HG03521 (cell line): ENCODE measurements at regions not wholly inside any gene's neighbourhood (a gene's known extent, or its start where the extent isn't known, plus 50 kb on each side); places are given as distances from the start of the nearest gene placed in this dataset.
A peak's percentile ranks its signal among the peaks of the same experiment; 100 is the strongest.

Source experiments
- ATAC-seq: cut with Tn5 transposase; IDR thresholded peaks from one replicate; pipeline ENCODE4 v1.9.1; 2021; ENCODE audit warnings: mild to moderate bottlenecking, moderate library complexity; ENCODE audit not compliant: unreplicated experiment

DNA sequence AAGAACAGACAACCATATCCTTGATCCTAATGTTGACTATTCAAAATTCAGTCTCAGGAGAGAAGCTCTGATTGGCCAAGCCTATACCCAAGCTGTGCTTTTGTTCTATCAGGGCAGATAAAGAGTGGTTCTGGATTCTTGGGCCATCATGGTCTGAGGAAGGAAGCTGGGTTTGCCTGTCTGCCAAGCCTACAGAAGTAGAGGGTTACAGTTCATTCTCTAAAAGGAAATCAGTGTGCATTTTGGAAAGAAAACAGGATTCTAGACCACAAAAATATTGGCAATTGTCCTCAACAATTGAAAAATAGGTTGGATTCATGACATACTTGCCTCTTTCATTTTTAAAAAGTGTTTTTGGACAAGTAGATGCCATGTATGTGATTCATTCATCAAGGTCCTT, 145.4 kb upstream of the BMP2 start:
- ATAC-seq, result no peak

DNA sequence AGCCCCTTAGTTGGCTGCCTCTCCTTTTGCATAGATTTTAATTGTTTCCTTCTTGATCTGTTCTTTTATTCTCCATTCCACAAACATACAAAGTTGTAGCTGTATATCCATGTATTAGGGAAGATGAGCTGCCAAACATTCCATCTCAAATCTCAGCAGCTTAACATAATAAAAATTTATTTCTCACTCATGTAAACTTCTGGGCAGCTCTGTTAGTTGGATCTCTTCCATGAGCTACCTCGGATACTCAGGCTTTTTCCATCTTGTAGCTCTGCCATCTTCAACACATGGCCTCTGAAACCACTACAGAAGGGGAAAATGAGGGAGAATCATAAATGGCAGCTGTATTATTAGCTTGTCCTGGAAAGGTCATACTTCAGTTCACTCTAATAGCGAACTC, 149.4 kb upstream of the BMP2 start:
- no peak for ATAC-seq

DNA sequence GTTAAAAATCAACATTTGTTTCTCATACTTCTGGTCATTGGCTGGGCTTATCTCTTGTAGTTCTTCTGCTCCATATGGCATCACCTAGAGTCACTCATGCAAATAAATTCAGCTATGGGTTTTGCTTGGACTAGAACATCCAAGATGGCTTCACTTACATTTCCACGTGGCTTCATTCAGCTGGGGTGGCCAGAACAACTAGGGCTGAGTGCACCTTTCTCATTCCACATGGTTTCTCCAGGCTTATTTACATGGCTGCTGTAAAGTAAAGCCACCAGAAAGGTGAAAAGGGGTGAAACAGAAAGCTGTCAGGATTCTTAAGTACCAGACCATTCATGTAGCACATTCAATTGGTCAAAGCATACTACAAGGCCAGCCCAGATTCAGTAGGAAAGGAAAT, 151.1 kb upstream of the BMP2 start:
- no peak for ATAC-seq

DNA sequence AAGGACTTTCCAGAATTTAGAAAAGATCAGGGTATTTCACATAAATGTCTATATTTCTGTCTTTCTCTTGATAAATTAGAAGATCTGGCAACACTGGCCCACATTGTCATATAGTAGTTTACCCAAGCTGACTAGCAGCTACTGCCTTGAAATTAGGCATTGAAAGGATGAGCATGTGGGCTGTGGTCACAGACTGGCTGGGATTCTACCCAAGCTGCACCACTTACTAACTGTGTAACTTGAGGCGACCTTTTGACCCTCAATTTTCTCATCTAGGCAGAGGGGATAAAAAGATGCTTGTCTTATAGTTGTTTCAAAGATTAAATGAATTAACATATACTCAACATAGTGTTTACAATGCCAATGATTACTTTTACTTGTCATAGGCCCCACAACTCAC, 152.7 kb upstream of the BMP2 start:
- no peak for ATAC-seq

DNA sequence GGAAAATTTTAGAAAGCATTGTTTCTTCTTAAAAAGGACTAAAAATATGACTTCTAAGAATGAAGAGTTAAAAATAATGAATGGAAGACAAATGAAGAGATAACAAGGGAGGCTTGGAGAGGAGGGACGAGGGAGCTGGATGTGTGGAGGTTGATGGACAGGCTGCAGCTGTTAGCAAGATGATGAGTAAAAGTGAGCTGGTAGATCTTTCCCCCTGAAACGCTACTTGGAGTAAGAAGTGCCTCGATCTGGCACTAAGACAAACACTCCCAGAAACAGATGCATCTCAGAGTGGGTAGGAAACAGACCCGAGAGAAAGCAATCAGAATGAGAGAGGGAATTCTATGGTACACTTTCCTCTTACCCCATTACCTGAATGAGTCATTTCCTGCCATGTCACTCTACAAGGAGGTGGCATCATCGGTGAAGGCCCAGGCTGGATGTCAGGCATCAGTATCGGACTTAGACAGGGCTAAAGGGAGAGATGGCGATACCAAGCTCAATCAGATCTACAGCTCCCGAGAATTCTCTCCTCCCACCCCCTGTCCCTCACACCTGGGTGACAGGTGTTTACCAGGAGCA, 154.1 kb upstream of the BMP2 start:
- ATAC-seq, result no peak

DNA sequence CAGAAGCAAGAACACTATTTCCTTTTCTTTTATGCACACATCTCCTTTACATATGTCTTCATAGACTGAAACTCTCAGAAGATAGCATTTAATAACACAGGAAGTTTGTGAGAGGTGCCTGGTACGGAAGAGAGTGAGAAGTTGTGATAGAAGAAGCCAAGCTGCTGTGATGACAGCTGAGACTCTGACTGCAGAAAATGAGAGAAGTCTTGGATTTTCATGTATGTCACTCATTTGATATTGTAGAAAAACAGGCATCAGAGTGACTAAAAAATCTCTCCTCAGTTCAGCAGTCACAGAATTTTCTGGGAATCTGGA, 154.9 kb upstream of the BMP2 start:
- ATAC-seq, result no peak

DNA sequence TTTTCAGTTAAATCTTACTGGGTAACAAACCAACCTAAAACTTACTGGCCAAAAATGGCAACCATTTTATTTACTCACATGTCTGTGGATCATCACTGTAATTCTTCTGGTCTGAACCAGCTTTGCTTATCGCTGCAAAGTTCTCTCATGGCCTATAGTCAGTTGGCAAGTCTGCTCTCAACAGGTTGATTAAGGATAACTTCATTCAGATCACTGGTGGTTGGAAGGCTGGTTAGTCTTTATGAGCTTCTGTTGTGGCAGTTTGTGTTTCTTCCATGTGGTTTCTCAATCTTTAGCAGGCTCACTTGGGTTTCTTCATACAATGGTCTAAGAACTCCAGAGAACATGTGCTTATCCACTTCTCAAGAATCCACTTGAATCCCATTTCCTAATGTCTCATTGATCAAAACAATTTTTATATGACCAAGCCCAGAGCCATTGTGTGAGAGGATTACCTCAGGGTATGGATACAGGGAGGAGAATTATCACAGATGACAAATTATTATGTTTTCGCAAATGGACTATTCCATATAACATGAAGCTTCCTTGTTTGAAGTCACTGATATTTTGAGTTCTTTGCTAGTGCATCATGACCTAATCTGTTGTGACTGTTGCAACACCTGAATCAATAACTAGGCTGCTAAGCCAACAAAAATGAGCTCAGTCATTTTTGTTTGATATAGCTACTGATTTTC, 155.4 kb upstream of the BMP2 start:
- no peak for ATAC-seq

DNA sequence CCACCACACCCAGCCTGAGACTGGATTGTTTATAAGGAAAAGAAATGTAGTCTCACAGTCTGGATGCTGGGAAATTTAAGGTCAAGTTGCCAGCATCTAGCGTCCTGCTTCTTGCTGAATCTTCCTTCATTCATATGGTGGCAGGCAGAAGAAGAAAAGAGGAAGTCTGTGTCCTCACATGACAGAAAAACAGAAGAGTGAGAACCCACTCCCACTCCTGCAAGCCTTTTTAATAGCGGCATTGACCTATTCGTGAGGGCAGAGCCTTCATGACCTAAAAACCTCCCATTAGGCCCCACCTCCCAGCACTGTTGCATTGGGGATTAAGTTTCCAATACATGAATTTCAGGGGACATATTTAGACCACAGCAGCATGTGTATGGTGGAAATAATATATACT, 160.8 kb upstream of the BMP2 start:
- no peak for ATAC-seq

DNA sequence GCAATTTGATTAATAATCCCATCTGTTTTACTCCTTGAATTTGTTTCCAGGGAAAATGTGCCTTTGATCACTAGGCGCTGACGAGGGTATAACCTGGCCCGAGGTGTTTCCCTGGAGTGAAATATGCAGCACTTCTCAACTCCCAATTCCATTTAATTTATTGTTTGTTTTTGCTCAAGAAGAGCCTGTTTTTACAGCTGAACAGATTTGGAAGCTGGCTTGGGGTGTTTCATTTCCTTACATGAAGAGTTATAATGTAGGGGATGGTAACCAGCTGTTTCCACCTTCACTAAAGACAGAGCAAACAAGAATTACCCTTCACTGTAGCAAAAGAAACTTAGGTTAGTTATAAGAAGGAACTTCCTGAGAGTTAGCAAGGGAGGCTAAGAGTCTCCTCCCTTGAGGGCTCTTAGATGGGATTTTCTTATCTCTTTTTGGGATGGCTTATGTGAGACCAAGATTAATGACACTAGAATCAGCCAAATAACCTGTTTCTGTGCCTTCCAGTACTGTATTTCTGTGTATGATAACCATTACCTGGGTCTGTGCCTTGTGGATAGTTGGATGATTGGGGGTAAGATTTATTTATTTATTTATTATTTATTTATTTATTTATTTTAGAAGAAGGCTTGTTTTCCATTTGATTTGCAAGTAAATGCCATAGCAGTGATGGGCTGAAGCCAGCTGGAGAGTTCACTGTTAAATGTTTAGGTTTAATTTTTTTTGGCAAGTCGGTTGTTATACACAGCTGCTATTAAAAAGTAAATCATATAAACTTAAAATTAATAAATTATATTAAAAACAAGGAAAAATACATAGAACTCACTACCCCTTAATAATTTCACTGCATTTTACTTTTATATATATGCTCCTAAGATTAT, 162.2 kb upstream of the BMP2 start:
- no peak for ATAC-seq

DNA sequence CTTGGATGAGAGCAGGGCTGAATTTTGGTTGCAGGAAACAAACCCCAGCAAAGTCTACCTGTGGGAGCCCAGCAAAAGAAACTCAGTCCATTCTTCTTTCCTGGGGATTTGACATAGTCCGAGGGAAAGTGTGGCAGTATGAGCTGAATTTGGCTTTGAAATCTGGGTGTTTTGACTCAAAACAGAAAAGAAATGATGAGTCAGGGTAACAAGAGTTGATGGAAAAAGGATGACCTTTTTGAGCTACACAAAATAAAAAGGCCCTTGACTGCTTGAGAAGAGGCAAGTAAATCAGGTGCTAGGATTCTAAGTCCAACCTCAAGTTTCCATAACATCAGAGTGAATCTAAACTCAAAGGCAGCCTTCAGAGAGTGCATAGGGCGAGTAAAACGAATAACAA, 163.3 kb upstream of the BMP2 start:
- no peak for ATAC-seq

DNA sequence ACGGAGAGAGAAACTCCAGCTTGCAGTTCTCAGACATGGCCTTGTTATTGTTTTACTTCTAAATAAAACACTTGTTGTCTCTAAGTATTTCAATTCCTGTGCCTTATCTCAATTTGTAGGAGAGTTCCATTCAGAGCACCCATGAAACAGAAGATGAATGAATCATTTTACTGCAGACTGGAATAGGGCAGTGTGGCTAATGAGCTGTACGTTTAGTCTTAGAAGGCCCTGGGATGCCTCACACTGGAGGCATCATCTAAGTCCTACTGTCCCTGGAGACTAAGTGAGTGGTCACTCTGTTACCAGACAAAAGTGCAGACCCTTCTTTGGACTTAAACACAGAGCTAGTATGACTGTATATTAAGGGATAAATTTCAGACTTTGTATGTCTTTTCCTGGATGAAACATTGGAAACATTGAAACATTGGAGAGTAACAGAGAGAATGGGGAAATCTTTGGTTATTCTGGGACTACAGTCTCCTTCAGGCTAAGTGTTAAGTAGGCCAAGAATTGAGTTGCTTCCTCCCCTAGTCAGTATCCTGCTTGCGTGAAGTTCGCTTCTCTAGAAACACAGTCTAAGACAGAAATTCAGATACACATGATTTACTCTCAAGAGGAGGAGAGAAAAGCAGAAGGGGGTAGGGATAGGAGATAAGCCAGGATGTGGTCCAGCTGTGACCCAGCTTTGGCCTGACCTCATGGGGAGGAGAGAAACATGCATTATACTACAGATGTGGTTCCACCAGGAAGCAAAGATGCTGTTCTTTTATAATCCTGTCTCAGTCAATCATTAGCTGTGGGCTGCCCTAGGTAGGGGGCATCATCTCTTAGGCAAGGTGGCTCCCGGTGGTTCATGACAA, 167.4 kb upstream of the BMP2 start:
- ATAC-seq, result no peak

DNA sequence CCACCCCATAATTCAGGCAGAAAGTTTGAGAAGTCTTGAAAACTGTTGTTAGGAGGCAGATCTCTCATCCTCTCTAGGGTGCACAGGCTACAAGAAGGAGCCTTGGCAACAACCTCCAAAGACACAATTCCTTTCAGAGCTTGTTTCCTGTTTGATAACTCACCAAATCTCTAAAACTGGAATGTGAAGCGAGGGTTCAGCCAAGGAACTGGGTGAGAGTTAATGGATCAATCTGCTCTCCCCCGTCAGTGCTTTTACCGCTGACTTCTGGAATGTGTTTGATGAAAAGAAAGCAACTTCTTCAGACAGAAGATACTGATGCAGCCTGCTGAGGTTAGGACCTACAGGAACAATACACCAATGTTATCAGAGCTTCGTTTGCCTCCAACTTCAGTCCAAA, 171.8 kb upstream of the BMP2 start:
- ATAC-seq, result no peak

DNA sequence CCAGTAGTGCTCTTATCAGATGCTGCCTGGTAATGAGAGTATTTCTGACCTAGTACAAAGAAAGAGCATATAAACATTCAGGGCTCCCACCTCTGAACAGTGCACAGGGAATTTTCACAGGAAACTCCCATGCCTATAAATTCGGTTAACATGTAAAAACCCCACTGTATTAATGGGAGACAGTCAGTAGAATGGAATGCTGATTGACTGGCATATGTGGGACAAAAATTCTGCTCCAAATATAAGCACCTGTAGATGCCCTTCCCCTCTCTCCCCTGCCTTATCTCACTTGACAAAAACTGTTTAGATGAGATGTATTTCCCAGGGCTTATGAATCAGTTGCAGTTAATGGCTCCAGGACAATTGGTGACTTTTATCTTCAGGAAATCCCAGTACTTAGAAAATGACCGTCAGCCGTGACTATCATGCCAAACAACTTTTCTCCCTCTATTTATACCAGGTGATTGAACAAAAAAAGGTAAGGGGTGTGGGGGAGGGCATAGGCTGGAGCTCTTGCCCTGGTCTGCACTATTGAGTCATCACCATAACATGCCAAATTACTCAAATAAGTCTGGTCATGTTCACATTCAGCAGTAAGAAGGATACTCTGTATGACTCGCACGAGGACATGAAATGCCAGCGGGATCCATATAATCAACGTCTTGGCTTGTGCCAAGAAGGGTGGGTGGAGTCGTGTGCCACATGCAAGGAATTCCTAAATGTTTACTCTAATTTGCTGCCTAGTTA, 176.4 kb upstream of the BMP2 start:
- no peak for ATAC-seq

DNA sequence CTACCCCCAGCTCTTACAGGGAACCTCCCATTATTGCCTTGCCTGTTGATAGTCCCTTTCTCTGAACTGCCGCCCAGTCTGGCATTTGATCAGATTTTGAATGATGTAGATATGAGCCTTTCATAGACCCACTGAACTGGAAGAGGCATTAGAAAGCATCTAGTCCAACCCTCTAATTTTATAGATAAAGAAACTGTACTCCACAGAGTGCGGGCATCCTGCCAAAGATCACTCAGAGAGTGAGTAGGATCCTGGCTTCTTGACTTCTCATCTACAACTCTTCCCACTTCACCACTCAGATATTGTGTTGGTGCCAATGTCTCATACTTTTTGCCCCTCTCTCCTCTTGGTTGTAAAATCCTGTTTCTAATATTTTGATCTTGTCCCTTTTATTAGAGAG, 179.2 kb upstream of the BMP2 start:
- no peak for ATAC-seq

DNA sequence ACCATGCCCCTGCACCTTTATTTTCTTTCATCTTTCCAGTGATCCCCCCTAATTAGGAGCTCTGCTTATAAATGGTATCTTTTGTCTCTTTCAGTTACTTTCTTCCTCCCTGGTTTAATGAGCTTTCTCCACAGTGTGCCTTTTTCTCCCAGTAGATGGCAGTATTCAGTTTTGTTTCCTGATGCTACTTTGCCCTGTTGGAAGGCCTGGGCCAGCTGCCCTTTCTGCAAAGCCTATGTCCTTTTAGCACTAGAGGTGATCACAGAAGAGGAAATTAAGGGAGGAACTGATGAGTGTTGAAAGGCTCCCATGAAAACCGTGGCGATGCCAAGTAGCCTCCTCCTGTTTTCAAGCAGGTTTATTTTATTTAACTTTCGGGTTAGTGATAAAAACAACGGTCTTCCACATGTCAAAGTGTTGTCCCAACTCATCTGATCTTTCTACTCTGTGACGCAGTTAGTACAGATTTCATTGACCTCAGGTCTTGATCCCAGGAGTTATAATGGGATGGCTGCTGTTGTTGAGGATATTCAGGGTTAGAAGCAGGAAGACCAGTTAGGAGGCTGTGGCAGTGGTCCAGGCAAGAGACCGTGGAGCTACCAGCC, 184.2 kb upstream of the BMP2 start:
- peak; percentile 78 for ATAC-seq

DNA sequence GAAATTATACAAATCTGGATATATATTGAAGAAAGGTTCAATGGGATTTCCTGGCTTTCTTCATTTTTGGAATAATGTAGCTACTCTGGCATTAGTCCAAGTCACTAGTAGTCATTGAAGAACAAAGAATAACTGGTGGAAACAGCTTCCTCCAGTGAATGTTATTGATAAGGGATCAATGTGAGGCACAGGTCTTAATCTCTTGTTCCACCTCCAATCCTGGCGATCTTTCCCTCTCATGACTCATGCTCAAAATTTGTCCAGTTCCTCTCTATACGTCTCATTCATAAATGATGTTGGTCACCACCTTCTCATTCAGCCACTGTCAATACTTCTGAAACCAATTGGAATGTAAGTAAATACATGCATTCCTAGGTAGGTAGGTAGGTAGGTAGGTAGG, 185.0 kb upstream of the BMP2 start:
- ATAC-seq, result no peak

DNA sequence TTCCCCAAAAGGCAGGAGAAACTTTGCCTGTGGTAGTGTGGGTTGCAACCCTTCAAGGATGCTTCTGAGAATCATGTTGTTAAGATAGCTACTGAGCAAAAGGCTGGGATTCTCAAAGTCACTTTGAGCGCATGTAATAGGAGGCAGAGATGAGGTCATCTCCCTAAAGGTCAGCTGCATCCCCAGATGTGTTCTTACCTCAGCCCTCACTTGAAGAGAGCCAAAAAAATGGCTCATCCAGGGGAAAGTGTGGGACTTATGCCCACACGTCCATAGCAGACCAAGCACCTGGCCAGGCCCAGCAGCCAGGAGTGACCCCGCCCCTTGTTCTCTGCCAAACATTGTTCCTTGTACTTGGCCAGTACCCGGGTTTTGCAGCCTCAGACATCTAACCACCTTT, 187.0 kb upstream of the BMP2 start:
- no peak for ATAC-seq

DNA sequence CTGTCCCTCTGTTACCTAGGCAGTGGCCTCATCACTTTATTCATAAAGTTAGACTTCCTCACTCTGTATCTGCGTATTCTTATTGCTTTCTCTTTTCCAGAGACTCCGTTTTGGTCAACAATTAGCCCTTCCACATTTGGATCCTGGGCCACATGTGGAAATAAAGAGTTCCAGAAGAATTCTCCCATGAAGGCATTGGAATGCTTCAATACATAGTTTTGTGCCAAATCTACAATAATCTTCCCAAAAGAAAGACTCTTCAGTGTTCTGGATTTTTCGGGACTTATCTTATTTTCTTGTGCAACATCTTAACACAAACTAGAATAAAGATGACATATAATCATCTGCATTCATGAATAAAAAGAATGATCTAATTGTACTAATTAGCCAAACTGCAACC, 187.7 kb upstream of the BMP2 start:
- no peak for ATAC-seq

DNA sequence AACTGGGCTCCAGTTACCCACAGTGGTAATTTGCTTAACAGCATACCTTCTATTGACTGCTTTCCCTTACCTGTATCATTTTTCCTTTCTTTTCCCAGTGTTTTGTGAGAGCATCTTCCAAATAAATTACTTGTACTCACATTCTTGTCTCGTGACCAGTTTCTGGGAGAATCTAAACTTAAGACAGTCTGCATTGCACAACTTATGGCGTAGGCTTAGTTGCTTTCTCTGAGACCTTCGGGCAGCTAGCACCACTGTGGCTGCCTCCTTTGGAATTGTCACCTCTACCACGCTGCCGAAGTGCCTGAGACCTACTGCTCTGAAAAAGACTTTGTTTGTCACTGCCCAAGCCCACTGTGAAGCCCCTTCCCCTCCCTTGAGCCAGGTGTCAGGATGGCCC, 188.1 kb upstream of the BMP2 start:
- ATAC-seq, result no peak

DNA sequence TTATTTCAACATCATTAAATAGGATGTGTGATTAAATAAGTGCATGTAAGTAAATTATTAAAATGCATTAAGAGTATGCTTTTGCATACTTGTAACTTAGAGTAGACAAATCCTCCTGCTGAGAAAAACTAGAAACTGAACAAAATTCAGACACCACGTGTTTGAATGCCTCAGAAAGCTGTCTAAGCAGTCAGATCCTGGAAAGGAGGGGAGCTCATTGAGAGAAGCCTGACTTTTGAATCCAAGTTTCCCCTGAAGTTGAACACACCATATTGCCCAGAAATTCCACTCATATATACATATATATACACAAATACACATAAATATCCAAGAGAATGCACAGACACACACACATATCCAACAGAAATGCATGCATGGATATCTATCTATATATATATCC, 190.0 kb upstream of the BMP2 start:
- ATAC-seq, result no peak
